GM12874 (cell line): ENCODE measurements at regions not wholly inside any gene's neighbourhood (a gene's known extent, or its start where the extent isn't known, plus 50 kb on each side); places are given as distances from the start of the nearest gene placed in this dataset.

Experiments
- TF ChIP-seq, protein P1 (sequence below): IDR thresholded peaks from 2 replicates; pipeline ENCODE4 v1.5.1; 2011; ENCODE audit warnings: low read depth, mild to moderate bottlenecking, control low read depth, low read length, moderate library complexity; ENCODE audit not compliant: insufficient read depth

GRCh38 chr7:97503367-97504094 is 228.4 kb upstream of the TAC1 start:
- TF ChIP-seq, protein P1, sequence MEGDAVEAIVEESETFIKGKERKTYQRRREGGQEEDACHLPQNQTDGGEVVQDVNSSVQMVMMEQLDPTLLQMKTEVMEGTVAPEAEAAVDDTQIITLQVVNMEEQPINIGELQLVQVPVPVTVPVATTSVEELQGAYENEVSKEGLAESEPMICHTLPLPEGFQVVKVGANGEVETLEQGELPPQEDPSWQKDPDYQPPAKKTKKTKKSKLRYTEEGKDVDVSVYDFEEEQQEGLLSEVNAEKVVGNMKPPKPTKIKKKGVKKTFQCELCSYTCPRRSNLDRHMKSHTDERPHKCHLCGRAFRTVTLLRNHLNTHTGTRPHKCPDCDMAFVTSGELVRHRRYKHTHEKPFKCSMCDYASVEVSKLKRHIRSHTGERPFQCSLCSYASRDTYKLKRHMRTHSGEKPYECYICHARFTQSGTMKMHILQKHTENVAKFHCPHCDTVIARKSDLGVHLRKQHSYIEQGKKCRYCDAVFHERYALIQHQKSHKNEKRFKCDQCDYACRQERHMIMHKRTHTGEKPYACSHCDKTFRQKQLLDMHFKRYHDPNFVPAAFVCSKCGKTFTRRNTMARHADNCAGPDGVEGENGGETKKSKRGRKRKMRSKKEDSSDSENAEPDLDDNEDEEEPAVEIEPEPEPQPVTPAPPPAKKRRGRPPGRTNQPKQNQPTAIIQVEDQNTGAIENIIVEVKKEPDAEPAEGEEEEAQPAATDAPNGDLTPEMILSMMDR, result no peak

- TF ChIP-seq, protein P1, result no peak
Measured at GRCh38 chr7:97506728-97507127, 225.2 kb upstream of the TAC1 start.

DNA sequence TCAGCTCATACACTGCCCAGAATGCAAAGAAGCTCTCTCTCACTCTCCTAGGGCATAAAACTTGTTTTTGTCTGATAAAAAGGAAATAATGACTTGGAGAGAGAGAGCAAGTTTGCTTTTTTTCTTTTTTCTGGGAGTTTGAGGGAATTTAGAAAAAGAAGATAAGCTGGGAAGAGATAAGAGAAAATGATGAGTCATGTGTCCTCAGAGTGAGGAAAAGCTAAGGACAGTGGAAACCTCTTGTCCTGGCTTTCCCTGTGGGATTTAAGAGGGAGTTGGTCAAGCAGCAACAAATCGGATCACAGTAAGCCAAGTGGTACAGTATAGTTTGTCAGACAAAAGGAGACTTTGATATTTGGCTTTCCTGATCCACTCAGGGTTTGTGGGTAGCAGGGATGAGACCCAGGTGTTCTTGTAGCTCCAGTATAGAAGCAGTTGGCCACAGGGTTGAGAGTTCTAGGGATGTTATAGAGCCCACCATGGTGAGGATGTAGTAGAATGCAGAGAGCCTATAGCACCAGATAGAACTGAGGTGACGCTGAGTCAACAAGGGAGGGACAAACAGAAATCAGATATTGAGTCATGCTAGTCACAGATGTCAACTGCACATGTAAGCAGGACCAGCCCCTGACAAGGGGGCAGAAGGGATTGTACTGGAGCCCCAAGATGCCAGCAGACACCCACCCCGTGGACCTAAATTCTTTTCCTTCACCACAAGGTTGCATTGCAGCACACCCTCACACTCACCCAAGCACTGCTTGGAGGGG is 219.3 kb upstream of the TAC1 start:
- TF ChIP-seq, protein P1, result no peak

- TF ChIP-seq, protein P1, result no peak
Measured at GRCh38 chr7:97513326-97513725, 218.6 kb upstream of the TAC1 start.

DNA sequence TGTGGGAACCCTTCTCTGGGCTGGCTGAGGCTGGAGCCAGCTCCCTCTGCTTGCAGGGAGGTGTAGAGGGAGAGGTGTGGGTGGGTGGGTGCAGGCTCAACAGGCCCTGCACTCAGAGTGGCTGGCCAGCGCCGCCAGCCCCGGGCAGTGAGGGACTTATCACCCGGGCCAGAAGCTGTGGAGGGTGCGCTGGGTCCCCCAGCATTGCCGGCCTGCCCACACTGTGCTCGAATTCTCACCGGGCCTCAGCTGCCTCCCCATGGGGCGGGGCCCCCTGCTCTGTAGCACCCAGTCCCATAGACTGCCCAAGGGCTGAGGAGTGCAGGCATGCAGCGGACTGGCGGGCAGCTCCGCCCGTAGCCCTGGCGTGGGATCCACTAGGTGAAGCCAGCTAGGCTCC is 190.7 kb upstream of the TAC1 start:
- TF ChIP-seq, protein P1, result no peak

GRCh38 chr7:97555857-97556421 is 175.9 kb upstream of the TAC1 start:
- TF ChIP-seq, protein P1, result no peak

DNA sequence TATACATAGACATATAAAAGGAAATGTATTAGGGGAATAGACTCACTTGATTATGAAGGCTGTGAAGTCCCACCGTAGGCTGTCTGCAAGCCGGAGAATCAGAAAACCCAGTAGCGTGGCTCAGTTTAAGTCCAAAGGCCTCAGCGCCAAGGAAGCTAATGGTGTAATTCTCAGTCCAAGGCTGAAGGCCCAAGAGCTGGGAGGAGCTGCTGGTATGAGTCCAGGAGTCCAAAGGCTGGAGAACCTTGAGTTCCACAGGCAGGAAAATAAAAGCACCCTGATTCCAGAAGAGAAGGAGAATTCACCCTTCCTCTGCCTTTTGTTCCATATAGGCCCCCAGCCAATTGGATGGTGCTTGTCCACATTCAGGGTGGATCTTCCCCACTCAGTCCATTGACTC is 166.2 kb upstream of the TAC1 start:
- TF ChIP-seq, protein P1, result no peak
